UCSD-AML1 (cell line): ENCODE measurements at regions not wholly inside any gene's neighbourhood (a gene's known extent, or its start where the extent isn't known, plus 50 kb on each side); places are given as distances from the start of the nearest gene placed in this dataset.

Source experiments
- DNase-seq: peaks from one replicate; lab custom pipeline; 2025; ENCODE audit not compliant: unreplicated experiment; lab: John Stamatoyannopoulos, UW

DNA sequence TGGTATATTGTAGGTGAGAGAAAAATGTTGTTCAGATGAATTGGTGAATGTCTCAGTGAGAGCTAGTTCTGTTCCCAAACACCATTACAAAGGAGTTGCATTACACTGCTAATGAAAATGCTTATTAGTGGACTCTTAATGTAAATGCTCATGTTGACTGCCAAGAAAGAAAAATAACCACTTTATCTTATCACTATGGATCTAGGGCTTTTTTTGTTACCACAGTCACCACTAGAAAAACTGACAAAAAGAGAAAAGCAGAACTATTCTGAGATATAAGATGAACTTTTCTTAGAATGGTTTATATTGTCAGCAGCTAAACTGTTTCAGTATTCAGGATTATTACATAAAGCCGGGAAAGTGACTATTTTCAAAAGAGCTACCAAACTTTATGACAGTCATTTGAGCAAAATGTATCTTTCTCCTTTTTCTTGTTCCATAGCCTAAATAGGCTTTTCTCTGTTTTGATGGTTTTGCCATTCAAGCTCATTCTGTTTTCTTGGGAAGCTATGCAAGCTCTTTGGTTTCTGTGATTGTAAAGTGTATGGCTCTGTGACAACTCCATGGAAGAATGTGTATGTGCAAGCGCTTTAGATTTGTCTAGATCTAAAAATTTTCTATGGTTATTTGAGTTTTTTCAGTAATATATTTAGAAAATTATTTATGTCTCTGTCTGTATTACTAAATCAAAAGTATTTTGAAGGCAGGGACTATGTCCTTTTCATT lies 64.2 kb upstream of the DPH5 start:
- DNase-seq: no peak

DNA sequence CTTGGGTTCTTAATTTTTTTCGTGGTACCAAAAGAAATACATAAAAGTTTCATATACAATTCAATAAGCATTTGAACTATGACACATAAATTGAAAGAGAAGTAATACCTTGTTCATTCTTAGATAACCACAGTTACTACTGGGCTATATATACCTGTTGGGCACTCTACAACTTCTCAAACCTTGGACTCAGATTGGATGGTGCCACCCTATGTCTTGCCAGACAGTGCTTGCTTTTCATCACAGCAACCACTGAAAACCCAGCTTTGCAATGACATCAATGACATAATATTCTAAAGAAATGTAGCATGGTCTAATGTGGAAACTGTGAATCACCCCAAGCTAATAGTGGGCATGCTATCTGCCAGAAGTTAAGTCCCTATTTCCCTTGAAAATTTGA lies 62.8 kb upstream of the DPH5 start:
- no peak for DNase-seq

DNA sequence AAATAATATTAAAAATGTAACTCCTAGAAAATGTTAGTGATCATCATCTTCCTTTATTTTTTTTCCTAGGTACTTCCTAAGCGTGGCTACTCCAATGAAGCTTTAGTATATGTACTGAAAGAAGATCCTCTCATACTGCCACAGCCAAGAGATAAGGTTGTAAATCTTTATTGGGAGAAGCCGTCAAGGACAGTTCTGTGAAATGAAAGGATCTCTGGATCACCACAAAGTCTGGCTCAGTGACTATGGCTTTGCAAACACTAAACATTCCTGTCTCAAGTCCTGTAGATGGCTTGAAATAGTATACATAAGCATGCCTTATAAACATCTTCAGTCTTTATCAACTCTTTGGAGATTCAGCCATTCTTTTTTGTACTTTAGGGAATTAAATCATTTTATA lies 61.2 kb upstream of the DPH5 start:
- DNase-seq: no peak

DNA sequence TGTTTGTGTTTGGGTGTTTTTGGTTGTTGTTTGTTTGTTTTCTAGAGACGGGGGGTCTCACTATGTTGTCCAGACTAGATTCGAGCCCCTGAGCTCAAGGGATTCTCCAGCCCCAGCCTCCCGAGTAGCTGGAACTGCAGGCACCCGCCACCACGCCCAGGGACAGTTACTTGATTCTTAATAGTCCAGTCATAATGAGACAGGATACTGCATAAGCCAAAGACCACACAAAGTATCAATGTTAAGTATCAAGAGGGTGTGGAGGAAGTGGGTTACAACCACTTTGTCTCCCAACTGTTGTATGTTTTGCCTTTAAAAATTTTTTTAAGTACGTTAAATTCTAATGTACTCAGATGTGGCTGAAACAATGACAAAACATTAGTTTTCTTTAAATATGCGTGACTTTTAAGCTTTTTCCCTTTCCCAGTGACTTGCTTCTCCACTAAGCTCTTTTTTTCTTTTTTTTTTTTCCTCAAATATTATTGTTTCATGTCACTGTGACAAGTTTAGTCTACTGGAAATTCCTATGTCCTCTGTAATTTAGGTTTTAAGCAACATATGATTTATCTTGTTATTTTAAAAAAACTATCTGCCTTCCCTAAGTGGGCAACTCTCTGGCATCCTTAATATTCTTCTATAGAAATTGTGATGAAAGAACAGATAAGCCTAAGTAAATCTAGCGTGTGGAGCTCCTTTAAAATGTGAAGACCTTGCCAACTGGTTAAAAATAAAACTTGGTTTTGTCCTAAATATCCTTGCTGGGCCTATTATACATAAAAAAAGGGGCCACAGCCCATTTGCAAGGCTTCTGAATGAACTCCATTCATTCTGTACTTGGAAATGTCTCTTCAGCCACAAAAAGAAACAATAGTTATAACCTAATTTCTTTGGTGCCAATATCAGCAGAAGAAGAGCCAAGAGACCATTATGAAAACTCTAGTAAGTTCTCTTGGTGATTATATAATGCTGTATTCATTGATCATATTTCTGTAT lies 56.2 kb upstream of the DPH5 start:
- peak; percentile 13 for DNase-seq

DNA sequence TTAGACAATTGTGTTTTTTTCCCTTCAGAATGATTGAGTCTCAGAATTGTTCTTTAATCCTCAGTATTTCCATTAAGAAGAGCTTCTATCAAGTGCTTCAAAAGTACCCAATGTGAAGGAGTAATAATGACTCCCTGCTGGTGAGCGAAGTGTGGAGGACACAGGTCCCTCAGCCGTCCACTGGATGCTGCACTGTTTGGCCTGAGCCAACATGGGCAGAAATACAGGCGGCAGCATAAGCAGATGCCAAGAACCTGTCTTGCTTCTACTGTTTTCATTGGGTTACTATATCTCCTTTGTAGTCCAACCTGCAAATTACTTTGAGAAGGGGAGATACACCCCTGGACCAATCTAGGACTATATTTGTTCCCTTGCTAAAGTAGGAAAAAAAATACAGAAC lies 55.3 kb upstream of the DPH5 start:
- no peak for DNase-seq

DNA sequence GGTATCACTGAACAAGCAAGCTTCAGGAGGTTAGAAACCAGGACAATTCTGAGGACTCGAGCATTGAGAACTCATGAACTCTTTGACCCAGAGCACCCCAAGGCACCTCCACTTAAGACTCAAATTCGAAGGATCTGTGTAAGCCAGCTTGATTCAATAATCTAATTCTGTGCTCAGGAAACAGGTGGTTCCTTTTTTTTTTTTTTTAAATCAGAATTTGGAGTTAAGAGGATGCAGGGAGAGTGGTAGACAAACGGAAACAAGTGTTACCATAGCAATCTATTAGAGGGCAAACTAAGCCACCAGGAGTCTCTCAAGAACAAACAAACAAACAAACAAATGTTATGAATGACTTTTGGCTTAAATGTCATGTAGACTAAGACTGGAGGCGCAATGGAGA lies 53.8 kb upstream of the DPH5 start:
- peak; percentile 12 for DNase-seq

DNA sequence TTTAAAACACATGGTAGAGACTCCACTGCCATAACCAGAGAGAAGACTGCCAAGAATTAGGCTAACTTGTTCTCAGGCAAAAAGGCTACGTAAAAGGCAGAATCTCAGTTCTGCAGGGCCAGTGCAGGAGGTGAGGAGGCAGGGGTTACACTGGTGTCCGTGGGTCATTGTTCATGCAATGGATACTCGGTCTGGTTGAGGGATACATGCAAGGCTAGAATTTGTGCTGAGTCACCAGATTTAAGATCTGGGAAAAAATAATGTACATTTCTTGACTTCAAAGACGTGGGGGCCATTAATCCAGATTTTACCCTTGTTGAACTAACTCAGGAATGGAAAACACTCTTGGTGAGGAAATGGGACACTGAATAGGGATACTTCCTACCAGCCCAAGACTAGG lies 52.3 kb upstream of the DPH5 start:
- DNase-seq: no peak

DNA sequence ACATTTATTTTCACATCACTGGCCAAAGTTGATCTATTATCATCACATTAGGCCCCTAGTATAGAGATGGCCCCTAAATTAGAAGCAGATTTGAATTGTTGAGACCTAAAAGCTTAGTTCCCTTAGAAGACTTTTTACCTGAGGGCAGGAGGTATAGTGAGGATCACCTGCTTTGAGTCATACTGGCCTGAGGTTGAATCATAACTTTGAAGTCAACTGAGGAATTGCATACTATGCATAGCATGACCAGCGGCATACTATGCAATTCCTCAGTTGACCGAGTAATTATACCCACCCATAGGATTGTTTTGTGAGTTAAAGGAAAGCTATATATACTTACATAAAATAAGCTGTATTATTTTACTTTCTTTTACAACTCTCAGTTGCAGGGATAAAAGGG lies 50.3 kb upstream of the DPH5 start:
- no peak for DNase-seq
